GM12864 (cell line): ENCODE measurements at regions not wholly inside any gene's neighbourhood (a gene's known extent, or its start where the extent isn't known, plus 50 kb on each side); places are given as distances from the start of the nearest gene placed in this dataset.

Experiments
- DNase-seq: peaks from one replicate; pipeline ENCODE4 v3.0.0-alpha.2; 2011; ENCODE audit warnings: low read depth
- H3K4me3 ChIP-seq: 2 replicates; pipeline ENCODE4 v1.5.1; 2011; ENCODE audit warnings: mild to moderate bottlenecking, low read depth, low read length, control low read depth
- CTCF ChIP-seq: IDR thresholded peaks from 2 replicates; pipeline ENCODE4 v1.5.1; 2011; ENCODE audit warnings: low read depth, mild to moderate bottlenecking, moderate library complexity, low read length, control low read depth, inconsistent platforms; ENCODE audit errors: missing control alignments

- H3K4me3 ChIP-seq, result no peak overlapping the region
- no peak for DNase-seq
- no peak for TF ChIP-seq CTCF
These were observed 58.8 kb upstream of the ZNF536 start for GRCh38 chr19:30313353-30313750.

GRCh38 chr19:30314056-30314804 lies 58.0 kb upstream of the ZNF536 start:
- no peak for DNase-seq
- H3K4me3 ChIP-seq, result no peak overlapping the region
- no peak for TF ChIP-seq CTCF

GRCh38 chr19:30314805-30315155 lies 57.4 kb upstream of the ZNF536 start:
- H3K4me3 ChIP-seq, result no peak overlapping the region
- DNase-seq, result no peak
- TF ChIP-seq CTCF, result no peak

- H3K4me3 ChIP-seq, result no peak overlapping the region
- TF ChIP-seq CTCF, result no peak
- no peak for DNase-seq
These were observed 57.0 kb upstream of the ZNF536 start for GRCh38 chr19:30315159-30315558.

- H3K4me3 ChIP-seq, result no peak overlapping the region
- TF ChIP-seq CTCF, result no peak
- DNase-seq, result no peak
These were observed 56.1 kb upstream of the ZNF536 start for GRCh38 chr19:30316000-30316491.

GRCh38 chr19:30316560-30317106 lies 55.6 kb upstream of the ZNF536 start:
- no peak overlapping the region for H3K4me3 ChIP-seq
- no peak for TF ChIP-seq CTCF
- no peak for DNase-seq

- DNase-seq, result no peak
- H3K4me3 ChIP-seq, result no peak overlapping the region
- TF ChIP-seq CTCF, result no peak
These were observed 54.8 kb upstream of the ZNF536 start for GRCh38 chr19:30317403-30317802.
